ENCODE measurements at regions not wholly inside any gene's neighbourhood (a gene's known extent, or its start where the extent isn't known, plus 50 kb on each side); places are given as distances from the start of the nearest gene placed in this dataset.
"Not testable (repeated sequence)": the region's sequence is repeated elsewhere in the genome, so short reads cannot be mapped to it uniquely, and the experiment has no call there.

GRCh38 chr2:136715146-136715545 is 50.2 kb upstream of the THSD7B start:
- no peak for DNase-seq (ENCODE audit: low read depth)
- no peak overlapping the region for H3K4me3 ChIP-seq (replicated peaks; ENCODE audit: low read depth, low read length)
- no peak for TF ChIP-seq CTCF (IDR thresholded peaks at IDR 0.05; ENCODE audit: low read length, missing control alignments)

- DNase-seq (ENCODE audit: low read depth) = no peak
- no peak for TF ChIP-seq CTCF (IDR thresholded peaks at IDR 0.05; ENCODE audit: low read length, missing control alignments)
- H3K4me3 ChIP-seq (replicated peaks; ENCODE audit: low read depth, low read length) = no peak overlapping the region
Measured at GRCh38 chr2:136714452-136714951, 50.8 kb upstream of the THSD7B start.

GRCh38 chr2:136713739-136714138 is 51.6 kb upstream of the THSD7B start:
- TF ChIP-seq CTCF (IDR thresholded peaks at IDR 0.05; ENCODE audit: low read length, missing control alignments) = no peak
- DNase-seq (ENCODE audit: low read depth) = no peak
- no peak overlapping the region for H3K4me3 ChIP-seq (replicated peaks; ENCODE audit: low read depth, low read length)

GRCh38 chr2:136705336-136705735 is 60.0 kb upstream of the THSD7B start:
- TF ChIP-seq CTCF (IDR thresholded peaks at IDR 0.05; ENCODE audit: low read length, missing control alignments) = no peak
- no peak overlapping the region for H3K4me3 ChIP-seq (replicated peaks; ENCODE audit: low read depth, low read length)
- no peak for DNase-seq (ENCODE audit: low read depth)

GRCh38 chr2:136703214-136703613 is 62.1 kb upstream of the THSD7B start:
- H3K4me3 ChIP-seq (replicated peaks; ENCODE audit: low read depth, low read length) = no peak overlapping the region
- TF ChIP-seq CTCF (IDR thresholded peaks at IDR 0.05; ENCODE audit: low read length, missing control alignments) = no peak
- DNase-seq (ENCODE audit: low read depth) = no peak

- TF ChIP-seq CTCF (IDR thresholded peaks at IDR 0.05; ENCODE audit: low read length, missing control alignments) = no peak
- no peak overlapping the region for H3K4me3 ChIP-seq (replicated peaks; ENCODE audit: low read depth, low read length)
- DNase-seq (ENCODE audit: low read depth) = no peak
Measured at GRCh38 chr2:136696438-136696837, 68.9 kb upstream of the THSD7B start.

GRCh38 chr2:136693966-136694365 is 71.4 kb upstream of the THSD7B start:
- no peak for TF ChIP-seq CTCF (IDR thresholded peaks at IDR 0.05; ENCODE audit: low read length, missing control alignments)
- no peak overlapping the region for H3K4me3 ChIP-seq (replicated peaks; ENCODE audit: low read depth, low read length)
- no peak for DNase-seq (ENCODE audit: low read depth)

- H3K4me3 ChIP-seq (replicated peaks; ENCODE audit: low read depth, low read length); DNase-seq (ENCODE audit: low read depth): not testable (repeated sequence)
Measured at GRCh38 chr2:136680079-136680478, 85.3 kb upstream of the THSD7B start.
